Prostate gland (tissue), 2 donors: ENCODE measurements at regions not wholly inside any gene's neighbourhood (a gene's known extent, or its start where the extent isn't known, plus 50 kb on each side); places are given as distances from the start of the nearest gene placed in this dataset.

Experiments
- DNase-seq: peaks from one replicate; pipeline ENCODE4 v3.0.0-alpha.2; 2019; ENCODE audit warnings: low spot score
- H3K27ac ChIP-seq, 2 donors: fragments of 200-600 bp; sonication (generic); 2 replicates each; pipeline ENCODE4 v1.5.1; 2017 to 2019
- H3K27me3 ChIP-seq: fragments of 200-600 bp; sonication (generic); replicated peaks from 2 replicates; pipeline ENCODE4 v1.5.1; 2019; ENCODE audit not compliant: insufficient read depth
- H3K36me3 ChIP-seq, 2 donors: fragments of 200-600 bp; sonication (generic); 1 replicate in 1 of 2; 2 replicates in 1 of 2; pipeline versions ENCODE4 v1.5.1 to v1.8.1; 2017 to 2019
- H3K4me1 ChIP-seq: fragments of 200-600 bp; sonication (generic); replicated peaks from 2 replicates; pipeline ENCODE4 v1.5.1; 2019
- H3K4me3 ChIP-seq, 2 donors: fragments of 200-600 bp; sonication (generic); 2 replicates each; pipeline ENCODE4 v1.5.1; 2017 to 2019
- H3K9me3 ChIP-seq: fragments of 200-600 bp; sonication (generic); 2 replicates; pipeline ENCODE4 v1.5.1; 2017
- POLR2A ChIP-seq: fragments of 450-650 bp; IDR thresholded peaks from one replicate; pipeline ENCODE4 v1.6.1; 2016; ENCODE audit warnings: antibody characterized with exemption, mild to moderate bottlenecking
- POLR2AphosphoS5 ChIP-seq: sonication (generic); formaldehyde crosslinking; IDR thresholded peaks from one replicate; pipeline ENCODE4 v1.6.1; 2017; ENCODE audit warnings: antibody characterized with exemption
- WGBS: methylation state at CpG from one replicate; pipeline ENCODE4 v1.1.5; 2018; 5-methylcytosine and 5-hydroxymethylcytosine counted together
- intact Hi-C: fragments of 100-400 bp; cut with DNase I; formaldehyde crosslinking; loops from one replicate; pipeline ENCODE4 v1.14.2; 2022
- TF ChIP-seq, protein P1 (sequence below), 4 experiments: fragments of 200-600 bp in 2 of 4; fragments of 450-650 bp in 2 of 4; sonication (generic) in 2 of 4; IDR thresholded peaks; 1 replicate in 3 of 4; 2 replicates in 1 of 4; pipeline ENCODE4 v1.5.1; 2016 to 2019; ENCODE audit warnings: antibody characterized with exemption in 4 of 4, mild to moderate bottlenecking in 2 of 4, moderate library complexity in 2 of 4

GRCh38 chr6:17225767-17226630 is 55.2 kb upstream of the RBM24 start:
- H3K4me3 ChIP-seq, result no peak overlapping the region
- WGBS, result 48% methylated on average over 3 of the region's 3 CpGs
- H3K27me3 ChIP-seq, result no peaks in the 10 kb centered on the region
- H3K4me1 ChIP-seq, result no peaks in the 10 kb centered on the region
- no peaks in the 10 kb centered on the region for H3K9me3 ChIP-seq
- intact Hi-C loops, result no loop called here
- TF ChIP-seq, protein P1, sequence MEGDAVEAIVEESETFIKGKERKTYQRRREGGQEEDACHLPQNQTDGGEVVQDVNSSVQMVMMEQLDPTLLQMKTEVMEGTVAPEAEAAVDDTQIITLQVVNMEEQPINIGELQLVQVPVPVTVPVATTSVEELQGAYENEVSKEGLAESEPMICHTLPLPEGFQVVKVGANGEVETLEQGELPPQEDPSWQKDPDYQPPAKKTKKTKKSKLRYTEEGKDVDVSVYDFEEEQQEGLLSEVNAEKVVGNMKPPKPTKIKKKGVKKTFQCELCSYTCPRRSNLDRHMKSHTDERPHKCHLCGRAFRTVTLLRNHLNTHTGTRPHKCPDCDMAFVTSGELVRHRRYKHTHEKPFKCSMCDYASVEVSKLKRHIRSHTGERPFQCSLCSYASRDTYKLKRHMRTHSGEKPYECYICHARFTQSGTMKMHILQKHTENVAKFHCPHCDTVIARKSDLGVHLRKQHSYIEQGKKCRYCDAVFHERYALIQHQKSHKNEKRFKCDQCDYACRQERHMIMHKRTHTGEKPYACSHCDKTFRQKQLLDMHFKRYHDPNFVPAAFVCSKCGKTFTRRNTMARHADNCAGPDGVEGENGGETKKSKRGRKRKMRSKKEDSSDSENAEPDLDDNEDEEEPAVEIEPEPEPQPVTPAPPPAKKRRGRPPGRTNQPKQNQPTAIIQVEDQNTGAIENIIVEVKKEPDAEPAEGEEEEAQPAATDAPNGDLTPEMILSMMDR (IDR thresholded peaks at IDR 0.05), result no peak
- TF ChIP-seq POLR2AphosphoS5 (no peak), POLR2A (no peak)
- no peak for DNase-seq
- no peak overlapping the region for H3K27ac ChIP-seq
- no peaks in the 10 kb centered on the region for H3K36me3 ChIP-seq

DNA sequence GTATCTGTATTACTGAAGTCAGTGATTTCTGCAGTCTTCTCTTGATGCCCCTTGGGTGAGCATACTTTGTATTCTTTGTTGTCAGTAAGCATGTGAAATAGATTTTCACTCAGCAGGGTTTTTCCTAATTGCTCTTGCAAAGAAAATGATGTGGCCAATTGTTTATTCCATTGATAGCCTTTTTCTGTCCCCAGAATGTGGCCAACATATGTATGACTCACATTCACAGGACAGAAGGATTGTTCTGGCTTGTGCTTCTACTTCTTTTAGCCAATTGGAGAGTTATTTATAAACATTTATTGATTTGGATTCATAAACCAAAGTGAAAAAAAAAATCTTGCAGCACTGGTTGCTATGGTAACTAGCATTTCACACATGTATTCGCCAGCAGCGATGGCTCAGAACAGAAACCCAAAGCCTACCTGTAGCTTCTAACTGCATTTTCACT is 54.4 kb upstream of the RBM24 start:
- H3K4me1 ChIP-seq, result no peaks in the 10 kb centered on the region
- DNase-seq, result no peak
- TF ChIP-seq POLR2AphosphoS5, result no peak
- TF ChIP-seq POLR2A, result no peak
- TF ChIP-seq, protein P1 (IDR thresholded peaks at IDR 0.05), result no peak
- H3K27ac ChIP-seq, result no peak overlapping the region
- H3K4me3 ChIP-seq, result no peak overlapping the region
- H3K27me3 ChIP-seq, result no peaks in the 10 kb centered on the region
- no peaks in the 10 kb centered on the region for H3K9me3 ChIP-seq
- WGBS, result 84% methylated on average over 2 of the region's 2 CpGs
- intact Hi-C loops, result no loop called here
- no peaks in the 10 kb centered on the region for H3K36me3 ChIP-seq

DNA sequence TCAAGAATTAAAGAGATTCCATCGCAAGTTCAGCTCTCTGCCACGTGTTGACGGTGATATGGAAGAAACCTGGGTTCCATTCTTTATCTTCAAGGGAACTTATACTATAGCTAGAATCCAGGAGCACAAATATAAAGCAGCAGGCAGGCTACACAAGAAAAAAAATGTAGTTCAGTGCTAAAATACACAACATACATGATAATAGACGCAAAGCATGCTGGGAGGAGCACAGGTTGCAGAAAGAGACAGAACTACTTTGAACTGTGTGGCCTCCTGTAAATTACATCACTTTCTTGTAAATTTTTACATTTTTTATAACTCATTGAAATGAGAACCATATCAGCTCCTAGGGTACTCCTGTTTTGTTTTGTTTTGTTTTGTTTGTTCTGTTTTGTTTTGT is 53.8 kb upstream of the RBM24 start:
- Histone ChIP-seq H3K27ac (no peak overlapping the region), H3K9me3 (no peaks in the 10 kb centered on the region), H3K4me3 (no peak overlapping the region), H3K4me1 (no peaks in the 10 kb centered on the region), H3K36me3 (no peaks in the 10 kb centered on the region), H3K27me3 (no peaks in the 10 kb centered on the region)
- 90% methylated on average over 4 of the region's 4 CpGs for WGBS
- intact Hi-C loops, result no loop called here
- DNase-seq, result no peak
- TF ChIP-seq POLR2AphosphoS5, result no peak
- TF ChIP-seq, protein P1 (IDR thresholded peaks at IDR 0.05), result no peak
- TF ChIP-seq POLR2A, result no peak
